Neural cell (in vitro differentiated cells): ENCODE measurements at regions not wholly inside any gene's neighbourhood (a gene's known extent, or its start where the extent isn't known, plus 50 kb on each side); places are given as distances from the start of the nearest gene placed in this dataset.

Source experiments
- H2AFZ ChIP-seq: fragments of 200-600, 300-800 bp; sonication (generic), shearing (Covaris generic); 2 replicates; pipeline ENCODE4 v1.6.0; 2014; ENCODE audit warnings: low read depth, mild to moderate bottlenecking, antibody characterized with exemption, low read length, moderate library complexity
- H3F3A ChIP-seq: fragments of 200-600 bp; shearing (Covaris generic); 2 replicates; pipeline ENCODE4 v1.6.1; 2016; ENCODE audit warnings: mild to moderate bottlenecking, moderate library complexity, mixed read lengths, antibody characterized with exemption, low read length; ENCODE audit not compliant: insufficient read depth, poor library complexity, severe bottlenecking
- H3K27ac ChIP-seq: fragments of 200-600, 300-800 bp; sonication (generic), shearing (Covaris generic); 2 replicates; pipeline ENCODE4 v1.5.1; 2014; ENCODE audit warnings: mild to moderate bottlenecking, low read length, moderate library complexity
- H3K27me3 ChIP-seq: fragments of 300-800, 200-600 bp; sonication (generic), shearing (Covaris generic); 2 replicates; pipeline ENCODE4 v1.6.0; 2014; ENCODE audit warnings: mild to moderate bottlenecking, low read depth, low read length, moderate library complexity; ENCODE audit not compliant: insufficient read depth
- H3K36me3 ChIP-seq: fragments of 300-800, 200-600 bp; sonication (generic), shearing (Covaris generic); 2 replicates; pipeline ENCODE4 v1.5.1; 2014; ENCODE audit warnings: mild to moderate bottlenecking, antibody characterized with exemption, low read length, moderate library complexity; ENCODE audit not compliant: insufficient read depth
- H3K4me2 ChIP-seq: fragments of 300-800, 200-600 bp; sonication (generic), shearing (Covaris generic); 2 replicates; pipeline ENCODE4 v1.6.0; 2014; ENCODE audit warnings: mild to moderate bottlenecking, low read length
- H3K4me3 ChIP-seq: fragments of 300-800, 200-600 bp; sonication (generic), shearing (Covaris generic); 2 replicates; pipeline ENCODE4 v1.5.1; 2014; ENCODE audit warnings: mild to moderate bottlenecking, low read length, moderate library complexity
- H3K79me2 ChIP-seq: fragments of 200-600 bp; shearing (Covaris generic); replicated peaks from 2 replicates; pipeline ENCODE4 v1.6.0; 2014; ENCODE audit warnings: mild to moderate bottlenecking, low read length, moderate library complexity; ENCODE audit not compliant: insufficient read depth
- H3K9ac ChIP-seq: fragments of 300-800, 200-600 bp; sonication (generic), shearing (Covaris generic); 2 replicates; pipeline ENCODE4 v1.6.1; 2016; ENCODE audit warnings: mild to moderate bottlenecking, low read length, mixed read lengths
- H3K9me2 ChIP-seq: fragments of 200-600 bp; shearing (Covaris generic); 2 replicates; pipeline ENCODE4 v1.6.1; 2016; ENCODE audit warnings: mild to moderate bottlenecking, low read length, mixed read lengths; ENCODE audit not compliant: insufficient read depth
- H3K9me3 ChIP-seq: fragments of 200-600, 300-800 bp; sonication (generic), shearing (Covaris generic); 2 replicates; pipeline ENCODE4 v1.6.1; 2016; ENCODE audit warnings: mild to moderate bottlenecking, mixed run types, low read length, moderate library complexity, mixed read lengths
- H4K20me1 ChIP-seq: fragments of 200-600 bp; shearing (Covaris generic); 2 replicates; pipeline ENCODE4 v1.6.1; 2016; ENCODE audit warnings: mild to moderate bottlenecking, mixed run types; ENCODE audit not compliant: insufficient read depth
- CTCF ChIP-seq: fragments of 450-650 bp; IDR thresholded peaks from 2 replicates; pipeline ENCODE4 v1.5.1; 2014; ENCODE audit warnings: antibody characterized with exemption, mild to moderate bottlenecking, moderate library complexity; ENCODE audit not compliant: poor library complexity, severe bottlenecking
- EP300 ChIP-seq: fragments of 450-650 bp; conservative IDR thresholded peaks from 2 replicates; pipeline ENCODE4 v1.6.1; 2014; ENCODE audit warnings: antibody characterized with exemption, mild to moderate bottlenecking, moderate library complexity; ENCODE audit not compliant: poor library complexity, severe bottlenecking
- EZH2 ChIP-seq: fragments of 200-600, 300-800 bp; shearing (Covaris generic), sonication (generic); IDR thresholded peaks from 2 replicates; pipeline ENCODE4 v1.6.1; 2014; ENCODE audit warnings: antibody characterized with exemption, low read length, borderline replicate concordance, mild to moderate bottlenecking; ENCODE audit not compliant: insufficient read depth, poor library complexity, severe bottlenecking
- MXI1 ChIP-seq: fragments of 450-650 bp; conservative IDR thresholded peaks from 2 replicates; pipeline ENCODE4 v1.6.1; 2014; ENCODE audit warnings: antibody characterized with exemption, mild to moderate bottlenecking; ENCODE audit not compliant: poor library complexity, severe bottlenecking
- POLR2AphosphoS5 ChIP-seq: IDR thresholded peaks from 2 replicates; pipeline ENCODE4 v1.6.1; 2012
- RAD21 ChIP-seq: fragments of 450-650 bp; conservative IDR thresholded peaks from 2 replicates; pipeline ENCODE4 v1.6.1; 2014; ENCODE audit warnings: antibody characterized with exemption, mild to moderate bottlenecking, moderate library complexity
- REST ChIP-seq: IDR thresholded peaks from 2 replicates; pipeline ENCODE4 v1.6.1; 2012; ENCODE audit warnings: borderline replicate concordance
- SMC3 ChIP-seq: fragments of 450-650 bp; conservative IDR thresholded peaks from 2 replicates; pipeline ENCODE4 v1.6.1; 2014; ENCODE audit warnings: antibody characterized with exemption, mild to moderate bottlenecking, moderate library complexity; ENCODE audit not compliant: poor library complexity
- TAF1 ChIP-seq: IDR thresholded peaks from 2 replicates; pipeline ENCODE4 v1.6.1; 2012; ENCODE audit warnings: low read depth

GRCh38 chr5:143716881-143717280 is 95.1 kb upstream of the HMHB1 start:
- H3F3A ChIP-seq, result no peaks in the 10 kb centered on the region
- H2AFZ ChIP-seq, result no peak overlapping the region
- H3K9me3 ChIP-seq, result no peaks in the 10 kb centered on the region
- no peaks in the 10 kb centered on the region for H4K20me1 ChIP-seq
- no peaks in the 10 kb centered on the region for H3K79me2 ChIP-seq
- no peaks in the 10 kb centered on the region for H3K36me3 ChIP-seq
- no peaks in the 10 kb centered on the region for H3K9me2 ChIP-seq
- H3K9ac ChIP-seq, result no peak overlapping the region
- no peak for TF ChIP-seq SMC3
- TF ChIP-seq MXI1, result no peak
- no peak for TF ChIP-seq EP300
- no peak for TF ChIP-seq CTCF
- no peak for TF ChIP-seq TAF1
- no peak for TF ChIP-seq EZH2
- no peak for TF ChIP-seq RAD21
- no peak for TF ChIP-seq POLR2AphosphoS5
- no peak for TF ChIP-seq REST
- no peak overlapping the region for H3K4me3 ChIP-seq
- H3K27me3 ChIP-seq, result no peaks in the 10 kb centered on the region
- no peak overlapping the region for H3K27ac ChIP-seq
- H3K4me2 ChIP-seq, result no peak overlapping the region

GRCh38 chr5:143715616-143716015 is 96.3 kb upstream of the HMHB1 start:
- Histone ChIP-seq H3K9me2 (no peaks in the 10 kb centered on the region), H4K20me1 (no peaks in the 10 kb centered on the region), H3K36me3 (no peaks in the 10 kb centered on the region), H3F3A (no peaks in the 10 kb centered on the region), H3K9ac (no peak overlapping the region), H3K79me2 (no peaks in the 10 kb centered on the region), H3K27ac (no peak overlapping the region), H3K27me3 (no peaks in the 10 kb centered on the region), H3K4me2 (no peak overlapping the region), H2AFZ (no peak overlapping the region), H3K4me3 (no peak overlapping the region), H3K9me3 (no peaks in the 10 kb centered on the region)
- no peak for TF ChIP-seq CTCF
- no peak for TF ChIP-seq SMC3
- no peak for TF ChIP-seq REST
- TF ChIP-seq EZH2, result no peak
- no peak for TF ChIP-seq MXI1
- no peak for TF ChIP-seq RAD21
- no peak for TF ChIP-seq TAF1
- TF ChIP-seq EP300, result no peak
- TF ChIP-seq POLR2AphosphoS5, result no peak
